Neuronal stem cell (in vitro differentiated cells): ENCODE measurements at regions not wholly inside any gene's neighbourhood (a gene's known extent, or its start where the extent isn't known, plus 50 kb on each side); places are given as distances from the start of the nearest gene placed in this dataset.

Experiments
- DNase-seq: peaks from one replicate; pipeline ENCODE4 v3.0.0-alpha.2; 2013; ENCODE audit warnings: low spot score
- H2AFZ ChIP-seq: one replicate; pipeline ENCODE4 v1.6.1; 2013; ENCODE audit warnings: mild to moderate bottlenecking, low read length, inconsistent platforms
- H2AK5ac ChIP-seq: 2 replicates; pipeline ENCODE4 v1.6.1; 2013; ENCODE audit warnings: low read depth, mild to moderate bottlenecking, inconsistent platforms, low read length, moderate library complexity, mixed read lengths
- H2BK120ac ChIP-seq: 2 replicates; pipeline ENCODE4 v1.6.1; 2013; ENCODE audit warnings: low read depth, mild to moderate bottlenecking, inconsistent platforms, low read length, moderate library complexity, mixed read lengths
- H2BK12ac ChIP-seq: one replicate; pipeline ENCODE4 v1.6.1; 2013; ENCODE audit warnings: low read length, inconsistent platforms
- H2BK15ac ChIP-seq: 2 replicates; pipeline ENCODE4 v1.6.1; 2013; ENCODE audit warnings: mild to moderate bottlenecking, low read length, inconsistent platforms, mixed read lengths
- H2BK5ac ChIP-seq: one replicate; pipeline ENCODE4 v1.6.1; 2013; ENCODE audit warnings: inconsistent platforms, mild to moderate bottlenecking, low read length, moderate library complexity
- H3K14ac ChIP-seq: one replicate; pipeline ENCODE4 v1.6.1; 2013; ENCODE audit warnings: low read length, inconsistent platforms
- H3K18ac ChIP-seq: 2 replicates; pipeline ENCODE4 v1.6.1; 2013; ENCODE audit warnings: low read length, inconsistent platforms
- H3K23ac ChIP-seq: 2 replicates; pipeline ENCODE4 v1.6.1; 2013; ENCODE audit warnings: low read depth, mild to moderate bottlenecking, mixed read lengths, low read length, inconsistent platforms; ENCODE audit not compliant: poor library complexity
- H3K27ac ChIP-seq: replicated peaks from 3 replicates; pipeline ENCODE4 v1.5.1; 2013; ENCODE audit warnings: low read length, inconsistent platforms
- H3K27me3 ChIP-seq, 3 experiments: 2 replicates each; pipeline ENCODE4 v1.6.1; 2013; ENCODE audit warnings: low read length in 3 of 3, mild to moderate bottlenecking in 2 of 3, inconsistent platforms in 1 of 3, low read depth in 1 of 3, mixed read lengths in 1 of 3, moderate library complexity in 1 of 3; ENCODE audit not compliant: control insufficient read depth in 3 of 3, insufficient read depth in 3 of 3
- H3K36me3 ChIP-seq, 2 donors: replicated peaks in 1 of 2; 2 replicates each; pipeline ENCODE4 v1.6.1; 2013; ENCODE audit warnings: low read length in 2 of 2; ENCODE audit not compliant: control insufficient read depth in 2 of 2, insufficient read depth in 2 of 2
- H3K4ac ChIP-seq: 2 replicates; pipeline ENCODE4 v1.6.1; 2013; ENCODE audit warnings: inconsistent platforms, mild to moderate bottlenecking, low read length, moderate library complexity
- H3K4me1 ChIP-seq, 2 donors: 1 replicate in 1 of 2; 2 replicates in 1 of 2; pipeline ENCODE4 v1.6.1; 2013; ENCODE audit warnings: low read length in 2 of 2, low read depth in 1 of 2; ENCODE audit not compliant: control insufficient read depth in 2 of 2, insufficient read depth in 1 of 2
- H3K4me2 ChIP-seq: one replicate; pipeline ENCODE4 v1.6.1; 2013; ENCODE audit warnings: mild to moderate bottlenecking, low read length, inconsistent platforms; ENCODE audit not compliant: insufficient read depth, poor library complexity, severe bottlenecking
- H3K4me3 ChIP-seq, 2 donors: 2 replicates each; pipeline ENCODE4 v1.5.1; 2013; ENCODE audit warnings: low read length in 2 of 2, mild to moderate bottlenecking in 2 of 2, inconsistent platforms in 1 of 2, moderate library complexity in 1 of 2
- H3K79me1 ChIP-seq: one replicate; pipeline ENCODE4 v1.6.1; 2013; ENCODE audit warnings: low read depth, mild to moderate bottlenecking, inconsistent platforms, low read length, moderate library complexity
- H3K9ac ChIP-seq: one replicate; pipeline ENCODE4 v1.6.1; 2013; ENCODE audit warnings: mild to moderate bottlenecking, low read depth, low read length, inconsistent platforms; ENCODE audit not compliant: poor library complexity
- H3K9me3 ChIP-seq, 2 donors: replicated peaks in 1 of 2; 2 replicates each; pipeline versions ENCODE3 to v1.6.1; 2013; ENCODE audit warnings: low read length in 2 of 2, mild to moderate bottlenecking in 2 of 2, inconsistent platforms in 1 of 2, low read depth in 1 of 2, mixed read lengths in 1 of 2, moderate library complexity in 1 of 2; ENCODE audit not compliant: control insufficient read depth in 2 of 2, insufficient read depth in 1 of 2
- H4K8ac ChIP-seq: one replicate; pipeline ENCODE4 v1.6.1; 2013; ENCODE audit warnings: low read depth, mild to moderate bottlenecking, inconsistent platforms, low read length, moderate library complexity
- H4K91ac ChIP-seq: one replicate; pipeline ENCODE4 v1.6.1; 2013; ENCODE audit warnings: low read length, low read depth, mild to moderate bottlenecking, inconsistent platforms; ENCODE audit not compliant: poor library complexity
- WGBS, 2 donors: extraction: QIAGEN DNeasy Blood & Tissue Kit; methylation state at CpG; one replicate each; pipeline ENCODE4 v1.1.7; 2013; ENCODE audit warnings: missing lambda C conversion rate in 2 of 2, mixed read lengths in 1 of 2; ENCODE audit not compliant: insufficient read length in 2 of 2, insufficient replicate concordance in 1 of 2; ENCODE audit errors: extremely low coverage in 2 of 2; 5-methylcytosine and 5-hydroxymethylcytosine counted together

- H2BK120ac ChIP-seq = no peak overlapping the region
- no peaks in the 10 kb centered on the region for H3K36me3 ChIP-seq
- H3K4me1 ChIP-seq = peaks cover 4 to 29% of the 10 kb centered on the region in 2 donors
- H3K4ac ChIP-seq = no peak overlapping the region
- no CpG with 5 or more reads among the region's 3 CpGs for WGBS, 2 donors
- H3K4me3 ChIP-seq = no peak overlapping the region
- H3K27ac ChIP-seq = no peak overlapping the region
- no peak overlapping the region for H3K4me2 ChIP-seq
- no peak overlapping the region for H3K18ac ChIP-seq
- H3K9me3 ChIP-seq = no peaks in the 10 kb centered on the region
- H2AFZ ChIP-seq = peak overlapping the region; percentile 26
- DNase-seq = no peak
- H2BK5ac ChIP-seq = no peak overlapping the region
- H4K8ac ChIP-seq = no peak overlapping the region
- H2BK12ac ChIP-seq = no peak overlapping the region
- no peak overlapping the region for H4K91ac ChIP-seq
- H3K27me3 ChIP-seq = no peaks in the 10 kb centered on the region
- H3K9ac ChIP-seq = no peak overlapping the region
- no peaks in the 10 kb centered on the region for H3K79me1 ChIP-seq
- no peak overlapping the region for H2AK5ac ChIP-seq
- no peak overlapping the region for H2BK15ac ChIP-seq
- no peak overlapping the region for H3K23ac ChIP-seq
- no peak overlapping the region for H3K14ac ChIP-seq
These were observed 342.5 kb upstream of the NR2F2 start for GRCh38 chr15:95987886-95988573.

- Histone ChIP-seq H3K4me1 (peaks cover 4 to 29% of the 10 kb centered on the region in 2 donors), H3K4me3 (no peak overlapping the region), H3K27me3 (no peaks in the 10 kb centered on the region), H3K4me2 (no peak overlapping the region), H2AK5ac (no peak overlapping the region), H3K23ac (no peak overlapping the region), H3K79me1 (no peaks in the 10 kb centered on the region), H2BK15ac (no peak overlapping the region), H3K9me3 (no peaks in the 10 kb centered on the region), H4K91ac (no peak overlapping the region), H2BK12ac (no peak overlapping the region), H4K8ac (no peak overlapping the region), H2BK120ac (no peak overlapping the region), H3K14ac (no peak overlapping the region), H3K4ac (no peak overlapping the region), H3K18ac (no peak overlapping the region), H2BK5ac (no peak overlapping the region), H2AFZ (peak overlapping the region; percentile 26), H3K9ac (no peak overlapping the region), H3K27ac (no peak overlapping the region), H3K36me3 (no peaks in the 10 kb centered on the region)
- WGBS, 2 donors = no CpG with 5 or more reads among the region's 4 CpGs
- no peak for DNase-seq
These were observed 342.0 kb upstream of the NR2F2 start for GRCh38 chr15:95988574-95988887.

GRCh38 chr15:95989392-95989791 is 341.1 kb upstream of the NR2F2 start:
- H2BK120ac ChIP-seq = no peak overlapping the region
- no peaks in the 10 kb centered on the region for H3K79me1 ChIP-seq
- H2AFZ ChIP-seq = no peak overlapping the region
- peaks cover 4 to 29% of the 10 kb centered on the region in 2 donors for H3K4me1 ChIP-seq
- no peak for DNase-seq
- H2BK15ac ChIP-seq = no peak overlapping the region
- no peaks in the 10 kb centered on the region for H3K9me3 ChIP-seq
- no peaks in the 10 kb centered on the region for H3K36me3 ChIP-seq
- H3K27me3 ChIP-seq = no peaks in the 10 kb centered on the region
- H2BK12ac ChIP-seq = no peak overlapping the region
- no peak overlapping the region for H2BK5ac ChIP-seq
- H3K23ac ChIP-seq = no peak overlapping the region
- no peak overlapping the region for H3K18ac ChIP-seq
- WGBS, 2 donors = no CpG with 5 or more reads among the region's 3 CpGs
- no peak overlapping the region for H4K91ac ChIP-seq
- H3K14ac ChIP-seq = no peak overlapping the region
- no peak overlapping the region for H3K9ac ChIP-seq
- no peak overlapping the region for H2AK5ac ChIP-seq
- H3K4ac ChIP-seq = no peak overlapping the region
- no peak overlapping the region for H3K4me3 ChIP-seq
- H3K27ac ChIP-seq = no peak overlapping the region
- H3K4me2 ChIP-seq = no peak overlapping the region
- H4K8ac ChIP-seq = no peak overlapping the region

DNA sequence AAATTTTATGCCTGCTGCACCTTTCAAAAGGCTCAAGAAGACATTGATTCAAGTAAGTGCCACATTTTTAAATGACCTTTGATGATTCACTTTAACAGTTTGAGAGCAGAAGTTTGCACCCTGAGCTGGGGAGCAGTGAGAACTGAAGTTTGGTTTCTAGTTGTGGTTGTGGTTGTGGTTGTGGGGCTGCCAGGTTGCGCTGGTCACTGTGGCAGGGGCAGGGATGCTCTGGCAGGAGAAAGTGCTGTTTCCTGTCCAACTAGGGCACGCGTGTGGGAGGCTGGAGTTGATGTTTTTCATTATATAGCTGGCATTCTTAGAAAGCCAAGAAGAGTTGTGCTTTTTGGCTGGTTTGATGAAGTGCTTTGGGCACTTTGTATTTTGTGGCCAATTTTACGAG is 339.7 kb upstream of the NR2F2 start:
- H3K4me2 ChIP-seq = no peak overlapping the region
- peaks cover 4 to 32% of the 10 kb centered on the region in 2 donors for H3K4me1 ChIP-seq
- H4K91ac ChIP-seq = no peak overlapping the region
- H2BK15ac ChIP-seq = no peak overlapping the region
- no peak for DNase-seq
- H3K36me3 ChIP-seq = no peaks in the 10 kb centered on the region
- no peak overlapping the region for H2BK120ac ChIP-seq
- H3K23ac ChIP-seq = no peak overlapping the region
- H2AFZ ChIP-seq = peak overlapping the region; percentile 42
- no peak overlapping the region for H4K8ac ChIP-seq
- peak overlapping the region; percentile 32 for H3K18ac ChIP-seq
- H3K14ac ChIP-seq = no peak overlapping the region
- no peak overlapping the region for H3K27ac ChIP-seq
- H3K79me1 ChIP-seq = no peaks in the 10 kb centered on the region
- no CpG with 5 or more reads among the region's 4 CpGs for WGBS, 2 donors
- H3K4me3 ChIP-seq = no peak overlapping the region
- H2BK12ac ChIP-seq = no peak overlapping the region
- H3K4ac ChIP-seq = no peak overlapping the region
- H2BK5ac ChIP-seq = no peak overlapping the region
- no peaks in the 10 kb centered on the region for H3K27me3 ChIP-seq
- no peak overlapping the region for H3K9ac ChIP-seq
- no peak overlapping the region for H2AK5ac ChIP-seq
- H3K9me3 ChIP-seq = no peaks in the 10 kb centered on the region
